Thyroid gland (tissue), 4 donors: ENCODE measurements at regions not wholly inside any gene's neighbourhood (a gene's known extent, or its start where the extent isn't known, plus 50 kb on each side); places are given as distances from the start of the nearest gene placed in this dataset.

Experiments
- POLR2A ChIP-seq, 2 donors: fragments of 450-650 bp; IDR thresholded peaks; one replicate each; pipeline ENCODE4 v1.6.1; 2017; ENCODE audit warnings: antibody characterized with exemption in 2 of 2, mild to moderate bottlenecking in 2 of 2, moderate library complexity in 1 of 2
- TF ChIP-seq, protein P1 (sequence below), 6 experiments: fragments of 200-600 bp in 3 of 6; fragments of 450-650 bp in 3 of 6; sonication (generic) in 3 of 6; IDR thresholded peaks; one replicate each; pipeline ENCODE4 v1.5.1; 2016 to 2019; ENCODE audit warnings: antibody characterized with exemption in 6 of 6, mild to moderate bottlenecking in 2 of 6, inconsistent platforms in 1 of 6, moderate library complexity in 1 of 6

DNA sequence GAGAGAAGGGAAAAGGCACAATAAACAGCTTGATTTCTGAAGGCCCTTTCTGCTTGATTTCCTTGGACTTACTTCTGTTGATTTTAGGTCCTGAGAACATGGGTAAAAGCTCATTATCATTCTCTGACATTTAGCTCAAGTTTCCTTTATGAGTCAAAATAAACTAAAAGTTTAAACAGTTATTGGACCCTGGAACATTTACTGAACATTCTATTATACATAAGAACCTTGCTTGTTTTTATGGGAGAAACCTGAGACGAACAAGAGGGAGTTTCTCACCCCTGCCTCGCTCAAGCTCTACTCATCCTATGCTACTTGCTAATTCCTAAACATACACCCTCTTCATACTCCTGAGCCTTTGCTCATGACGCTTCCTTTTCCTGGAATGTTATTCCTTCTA lies 538.3 kb upstream of the PKN2 start:
- TF ChIP-seq, protein P1, sequence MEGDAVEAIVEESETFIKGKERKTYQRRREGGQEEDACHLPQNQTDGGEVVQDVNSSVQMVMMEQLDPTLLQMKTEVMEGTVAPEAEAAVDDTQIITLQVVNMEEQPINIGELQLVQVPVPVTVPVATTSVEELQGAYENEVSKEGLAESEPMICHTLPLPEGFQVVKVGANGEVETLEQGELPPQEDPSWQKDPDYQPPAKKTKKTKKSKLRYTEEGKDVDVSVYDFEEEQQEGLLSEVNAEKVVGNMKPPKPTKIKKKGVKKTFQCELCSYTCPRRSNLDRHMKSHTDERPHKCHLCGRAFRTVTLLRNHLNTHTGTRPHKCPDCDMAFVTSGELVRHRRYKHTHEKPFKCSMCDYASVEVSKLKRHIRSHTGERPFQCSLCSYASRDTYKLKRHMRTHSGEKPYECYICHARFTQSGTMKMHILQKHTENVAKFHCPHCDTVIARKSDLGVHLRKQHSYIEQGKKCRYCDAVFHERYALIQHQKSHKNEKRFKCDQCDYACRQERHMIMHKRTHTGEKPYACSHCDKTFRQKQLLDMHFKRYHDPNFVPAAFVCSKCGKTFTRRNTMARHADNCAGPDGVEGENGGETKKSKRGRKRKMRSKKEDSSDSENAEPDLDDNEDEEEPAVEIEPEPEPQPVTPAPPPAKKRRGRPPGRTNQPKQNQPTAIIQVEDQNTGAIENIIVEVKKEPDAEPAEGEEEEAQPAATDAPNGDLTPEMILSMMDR (IDR thresholded peaks at IDR 0.05): no peak
- no peak for TF ChIP-seq POLR2A (IDR thresholded peaks at IDR 0.05)
